SK-N-MC (cell line): ENCODE measurements at regions not wholly inside any gene's neighbourhood (a gene's known extent, or its start where the extent isn't known, plus 50 kb on each side); places are given as distances from the start of the nearest gene placed in this dataset.

Experiments used
- DNase-seq: peaks from one replicate; pipeline ENCODE4 v3.0.0-alpha.2; 2011; ENCODE audit warnings: low read depth, low spot score
- H3K27ac ChIP-seq: fragments of 200-600 bp; sonication (generic); 2 replicates; pipeline ENCODE4 v1.5.1; 2016; ENCODE audit warnings: mixed run types
- H3K36me3 ChIP-seq: fragments of 200-600 bp; sonication (generic); 2 replicates; pipeline ENCODE4 v1.6.1; 2017; ENCODE audit warnings: antibody characterized with exemption, low read length, mixed read lengths; ENCODE audit not compliant: insufficient read depth
- H3K4me3 ChIP-seq: fragments of 200-600 bp; sonication (generic); 2 replicates; pipeline ENCODE4 v1.5.1; 2016
- H3K9ac ChIP-seq: fragments of 200-600 bp; sonication (generic); 2 replicates; pipeline ENCODE4 v1.8.0; 2017; ENCODE audit warnings: mixed run types, mixed read lengths; ENCODE audit not compliant: insufficient read length
- H3K9me3 ChIP-seq: fragments of 200-600 bp; sonication (generic); 2 replicates; pipeline ENCODE4 v1.6.1; 2017; ENCODE audit warnings: low read depth, mild to moderate bottlenecking, antibody characterized with exemption, low read length, moderate library complexity, mixed read lengths
- EZH2 ChIP-seq: fragments of 200-600 bp; sonication (generic); IDR thresholded peaks from one replicate; pipeline ENCODE4 v1.6.1; 2017; ENCODE audit warnings: antibody characterized with exemption
- FOXP2 ChIP-seq: optimal IDR thresholded peaks from 2 replicates; pipeline ENCODE3; 2011; ENCODE audit warnings: mild to moderate bottlenecking, moderate library complexity; ENCODE audit not compliant: insufficient read depth; ENCODE audit errors: extremely low read length, control extremely low read depth
- POLR2AphosphoS5 ChIP-seq: IDR thresholded peaks from 2 replicates; pipeline ENCODE4 v1.6.1; 2012; ENCODE audit warnings: mild to moderate bottlenecking, low read depth, low read length, borderline replicate concordance

GRCh38 chr4:95742872-95743271, 97.0 kb upstream of the PDHA2 start:
- Histone ChIP-seq H3K27ac (no peak overlapping the region), H3K9ac (no peak overlapping the region), H3K4me3 (no peak overlapping the region), H3K36me3 (no peaks in the 10 kb centered on the region), H3K9me3 (no peaks in the 10 kb centered on the region)
- TF ChIP-seq POLR2AphosphoS5: no peak
- no peak for TF ChIP-seq FOXP2
- TF ChIP-seq EZH2: no peak
- DNase-seq: no peak

DNA sequence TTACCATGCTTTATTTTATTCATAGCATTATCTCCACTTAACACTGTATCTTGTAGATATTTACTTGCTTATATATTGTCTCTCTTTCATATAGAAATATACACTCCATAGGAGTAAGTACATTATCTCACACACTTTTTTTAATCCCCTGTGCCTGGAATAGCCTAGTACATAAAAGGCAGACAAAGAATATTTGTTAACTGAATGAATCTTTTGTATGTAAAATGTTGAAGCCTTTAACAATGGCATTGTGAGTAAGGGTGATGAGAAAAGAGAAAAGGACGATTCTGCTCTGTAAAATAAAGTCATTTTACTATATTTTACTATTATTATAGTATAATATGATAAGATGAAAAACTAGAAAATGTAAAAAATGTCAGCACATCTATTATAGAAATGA, 97.7 kb upstream of the PDHA2 start:
- TF ChIP-seq EZH2 (no peak), POLR2AphosphoS5 (no peak), FOXP2 (no peak)
- Histone ChIP-seq H3K9me3 (no peaks in the 10 kb centered on the region), H3K27ac (no peak overlapping the region), H3K4me3 (no peak overlapping the region), H3K36me3 (no peaks in the 10 kb centered on the region), H3K9ac (no peak overlapping the region)
- DNase-seq: no peak

- TF ChIP-seq FOXP2 (no peak), POLR2AphosphoS5 (no peak), EZH2 (no peak)
- Histone ChIP-seq H3K27ac (no peak overlapping the region), H3K9ac (no peak overlapping the region), H3K36me3 (no peaks in the 10 kb centered on the region), H3K4me3 (no peak overlapping the region), H3K9me3 (no peaks in the 10 kb centered on the region)
- no peak for DNase-seq
Observed at GRCh38 chr4:95732061-95732460, 107.8 kb upstream of the PDHA2 start.

DNA sequence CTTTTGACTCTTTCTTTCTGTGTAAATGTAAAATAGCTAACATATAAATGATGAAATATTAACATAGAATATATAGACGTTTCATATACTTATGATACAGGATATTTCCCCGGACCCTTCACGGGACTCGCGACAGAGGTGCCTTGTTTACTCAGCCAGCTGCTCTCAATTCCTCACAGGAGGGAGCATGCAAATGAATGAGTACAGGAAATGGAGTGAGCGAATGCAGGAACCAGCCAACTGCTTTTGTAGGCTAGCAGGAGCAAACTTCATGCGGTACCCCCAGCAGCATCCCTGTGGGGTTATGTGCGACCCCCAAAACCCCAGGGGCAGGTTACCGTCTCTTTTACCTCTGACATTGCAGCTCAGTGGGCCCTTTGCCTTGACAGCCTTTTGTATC, 110.3 kb upstream of the PDHA2 start:
- no peaks in the 10 kb centered on the region for H3K36me3 ChIP-seq
- no peaks in the 10 kb centered on the region for H3K9me3 ChIP-seq
- H3K9ac ChIP-seq: no peak overlapping the region
- DNase-seq: no peak
- TF ChIP-seq EZH2: no peak
- TF ChIP-seq FOXP2: no peak
- no peak for TF ChIP-seq POLR2AphosphoS5
- no peak overlapping the region for H3K27ac ChIP-seq
- no peak overlapping the region for H3K4me3 ChIP-seq

- H3K4me3 ChIP-seq: no peak overlapping the region
- H3K27ac ChIP-seq: no peak overlapping the region
- H3K9me3 ChIP-seq: no peaks in the 10 kb centered on the region
- TF ChIP-seq FOXP2 (no peak), POLR2AphosphoS5 (no peak), EZH2 (no peak)
- H3K36me3 ChIP-seq: no peaks in the 10 kb centered on the region
- no peak for DNase-seq
- no peak overlapping the region for H3K9ac ChIP-seq
Observed at GRCh38 chr4:95728145-95728544, 111.7 kb upstream of the PDHA2 start.

DNA sequence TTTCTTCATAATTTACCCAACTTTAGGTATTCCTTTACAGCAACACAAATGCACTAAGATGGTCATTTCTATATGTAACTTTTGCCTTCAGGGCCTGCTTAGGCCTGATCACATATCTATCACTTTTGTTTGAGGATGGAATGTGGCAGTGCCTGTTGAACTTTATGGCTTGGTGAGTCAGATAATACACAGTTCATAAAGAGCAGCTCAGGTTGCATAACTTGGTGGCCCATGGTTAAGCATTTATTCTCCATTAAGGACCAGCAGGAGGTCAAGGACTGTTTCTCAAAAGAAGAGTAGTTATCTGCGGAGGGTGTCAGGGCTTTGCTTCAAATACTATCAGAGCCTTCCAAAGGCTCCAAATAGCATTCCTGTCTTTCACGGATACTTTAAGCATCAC, 124.1 kb upstream of the PDHA2 start:
- no peak overlapping the region for H3K27ac ChIP-seq
- H3K9me3 ChIP-seq: no peaks in the 10 kb centered on the region
- no peaks in the 10 kb centered on the region for H3K36me3 ChIP-seq
- DNase-seq: no peak
- H3K9ac ChIP-seq: no peak overlapping the region
- TF ChIP-seq POLR2AphosphoS5: no peak
- no peak overlapping the region for H3K4me3 ChIP-seq

- no peak for DNase-seq
- Histone ChIP-seq H3K9me3 (no peaks in the 10 kb centered on the region), H3K9ac (no peak overlapping the region), H3K27ac (no peak overlapping the region), H3K4me3 (no peak overlapping the region), H3K36me3 (no peaks in the 10 kb centered on the region)
- TF ChIP-seq EZH2 (no peak), FOXP2 (no peak)
Observed at GRCh38 chr4:95714571-95714970, 125.3 kb upstream of the PDHA2 start.

- no peaks in the 10 kb centered on the region for H3K9me3 ChIP-seq
- no peak overlapping the region for H3K9ac ChIP-seq
- H3K27ac ChIP-seq: no peak overlapping the region
- no peak overlapping the region for H3K4me3 ChIP-seq
- DNase-seq: no peak
- no peak for TF ChIP-seq FOXP2
- no peak for TF ChIP-seq EZH2
- TF ChIP-seq POLR2AphosphoS5: no peak
- H3K36me3 ChIP-seq: no peaks in the 10 kb centered on the region
Observed at GRCh38 chr4:95705323-95705722, 134.6 kb upstream of the PDHA2 start.

GRCh38 chr4:95701500-95702170, 138.3 kb upstream of the PDHA2 start:
- no peak for TF ChIP-seq EZH2
- TF ChIP-seq POLR2AphosphoS5: no peak
- no peak for TF ChIP-seq FOXP2
- Histone ChIP-seq H3K4me3 (no peak overlapping the region), H3K27ac (no peak overlapping the region), H3K9me3 (no peaks in the 10 kb centered on the region), H3K9ac (no peak overlapping the region), H3K36me3 (no peaks in the 10 kb centered on the region)
- no peak for DNase-seq

DNA sequence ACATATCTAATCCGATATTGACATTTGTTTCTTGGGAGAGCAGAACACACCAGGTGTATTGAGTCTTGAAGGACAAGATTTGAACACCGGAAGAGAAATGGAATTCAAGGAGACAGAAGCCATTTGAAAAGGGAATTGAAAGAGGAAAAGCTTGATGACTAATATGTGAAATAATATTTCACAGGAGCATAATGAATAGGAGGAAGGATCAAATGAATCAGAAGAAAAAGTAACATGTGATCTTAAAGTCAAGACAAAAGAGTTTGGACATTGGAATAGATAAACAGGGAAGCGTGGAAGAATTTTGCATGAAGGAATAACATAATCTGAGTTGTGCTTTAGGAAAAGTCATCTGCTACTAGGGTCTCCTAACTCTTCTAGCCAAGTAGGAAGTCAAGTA, 145.5 kb upstream of the PDHA2 start:
- TF ChIP-seq POLR2AphosphoS5 (no peak), FOXP2 (no peak), EZH2 (no peak)
- Histone ChIP-seq H3K36me3 (no peaks in the 10 kb centered on the region), H3K4me3 (no peak overlapping the region), H3K9ac (no peak overlapping the region), H3K27ac (no peak overlapping the region), H3K9me3 (no peaks in the 10 kb centered on the region)
- no peak for DNase-seq
